Osteocyte (in vitro differentiated cells): ENCODE measurements at regions not wholly inside any gene's neighbourhood (a gene's known extent, or its start where the extent isn't known, plus 50 kb on each side); places are given as distances from the start of the nearest gene placed in this dataset.

ENCODE experiments used
- DNase-seq: peaks from one replicate; pipeline ENCODE4 v3.0.0; 2021; ENCODE audit warnings: mixed read lengths; ENCODE audit not compliant: unreplicated experiment; ENCODE audit errors: extremely low spot score
- H3K27ac Mint-ChIP-seq: one replicate; pipeline ENCODE4 v1.8.0; 2021; ENCODE audit warnings: mild to moderate bottlenecking, mixed read lengths; ENCODE audit not compliant: unreplicated experiment
- H3K27me3 Mint-ChIP-seq: one replicate; pipeline ENCODE4 v1.8.0; 2021; ENCODE audit warnings: mixed read lengths; ENCODE audit not compliant: unreplicated experiment
- H3K36me3 Mint-ChIP-seq: one replicate; pipeline ENCODE4 v1.8.0; 2021; ENCODE audit warnings: mixed read lengths; ENCODE audit not compliant: unreplicated experiment
- H3K4me1 Mint-ChIP-seq: one replicate; pipeline ENCODE4 v1.8.0; 2021; ENCODE audit warnings: mixed read lengths; ENCODE audit not compliant: unreplicated experiment
- H3K4me3 Mint-ChIP-seq: one replicate; pipeline ENCODE4 v1.8.0; 2021; ENCODE audit warnings: mild to moderate bottlenecking, moderate library complexity, mixed read lengths; ENCODE audit not compliant: unreplicated experiment
- H3K9me3 Mint-ChIP-seq: one replicate; pipeline ENCODE4 v1.8.0; 2021; ENCODE audit warnings: mixed read lengths; ENCODE audit not compliant: unreplicated experiment
- CTCF ChIP-seq: fragments of 200-600 bp; sonication (generic); IDR thresholded peaks from 2 replicates; pipeline ENCODE4 v1.5.0; 2021; ENCODE audit warnings: antibody characterized with exemption, mild to moderate bottlenecking, moderate library complexity

DNA sequence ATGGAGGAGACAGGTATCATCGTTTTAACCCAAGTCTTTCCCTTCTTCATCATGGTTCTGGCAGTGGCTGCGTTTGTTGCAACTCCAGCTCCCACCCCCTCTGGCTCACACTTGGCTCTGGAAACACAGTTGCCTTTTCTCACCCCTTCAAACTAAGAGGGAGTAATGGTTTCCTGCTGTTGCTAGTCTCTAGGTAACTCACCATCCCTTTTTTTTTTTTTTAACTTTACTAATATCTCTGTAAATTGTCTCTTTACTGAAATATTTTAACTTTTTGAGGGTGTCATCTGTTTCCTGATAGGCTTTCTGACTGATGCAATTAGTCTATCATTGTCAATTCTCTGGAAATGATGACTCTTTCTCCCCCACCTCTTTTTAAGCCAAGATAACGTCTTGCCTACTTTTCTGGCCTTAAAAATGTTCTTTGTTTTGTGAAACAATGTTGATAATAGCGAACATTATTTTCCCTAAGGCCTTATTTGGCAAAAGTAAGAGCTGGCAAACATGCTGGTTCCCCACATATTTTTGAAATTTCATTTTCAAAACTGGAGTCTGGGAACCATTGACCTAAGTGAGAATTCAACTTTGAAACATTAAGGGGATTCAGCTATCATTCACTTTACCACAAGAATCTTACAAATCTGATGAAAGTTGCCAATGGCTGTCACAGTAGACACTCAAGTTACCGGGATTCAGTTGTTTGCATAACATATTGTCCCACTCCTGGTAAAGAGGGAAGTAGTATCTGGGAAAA, 85.3 kb downstream of the LEPR start:
- TF ChIP-seq CTCF = no peak
- no peak overlapping the region for H3K4me3 Mint-ChIP-seq
- H3K27ac Mint-ChIP-seq = peak overlapping the region; percentile 84
- peaks cover 39% of the 10 kb centered on the region for H3K4me1 Mint-ChIP-seq
- H3K27me3 Mint-ChIP-seq = no peaks in the 10 kb centered on the region
- peaks cover 4% of the 10 kb centered on the region for H3K36me3 Mint-ChIP-seq
- DNase-seq = no peak
- H3K9me3 Mint-ChIP-seq = peaks cover 4% of the 10 kb centered on the region

GRCh38 chr1:65508051-65508450, 87.6 kb downstream of the LEPR start:
- Mint-ChIP-seq H3K27ac (no peak overlapping the region), H3K4me3 (no peak overlapping the region), H3K27me3 (no peaks in the 10 kb centered on the region), H3K9me3 (peaks cover 4% of the 10 kb centered on the region), H3K4me1 (peaks cover 60% of the 10 kb centered on the region), H3K36me3 (peaks cover 4% of the 10 kb centered on the region)
- DNase-seq = no peak
- TF ChIP-seq CTCF = no peak

DNA sequence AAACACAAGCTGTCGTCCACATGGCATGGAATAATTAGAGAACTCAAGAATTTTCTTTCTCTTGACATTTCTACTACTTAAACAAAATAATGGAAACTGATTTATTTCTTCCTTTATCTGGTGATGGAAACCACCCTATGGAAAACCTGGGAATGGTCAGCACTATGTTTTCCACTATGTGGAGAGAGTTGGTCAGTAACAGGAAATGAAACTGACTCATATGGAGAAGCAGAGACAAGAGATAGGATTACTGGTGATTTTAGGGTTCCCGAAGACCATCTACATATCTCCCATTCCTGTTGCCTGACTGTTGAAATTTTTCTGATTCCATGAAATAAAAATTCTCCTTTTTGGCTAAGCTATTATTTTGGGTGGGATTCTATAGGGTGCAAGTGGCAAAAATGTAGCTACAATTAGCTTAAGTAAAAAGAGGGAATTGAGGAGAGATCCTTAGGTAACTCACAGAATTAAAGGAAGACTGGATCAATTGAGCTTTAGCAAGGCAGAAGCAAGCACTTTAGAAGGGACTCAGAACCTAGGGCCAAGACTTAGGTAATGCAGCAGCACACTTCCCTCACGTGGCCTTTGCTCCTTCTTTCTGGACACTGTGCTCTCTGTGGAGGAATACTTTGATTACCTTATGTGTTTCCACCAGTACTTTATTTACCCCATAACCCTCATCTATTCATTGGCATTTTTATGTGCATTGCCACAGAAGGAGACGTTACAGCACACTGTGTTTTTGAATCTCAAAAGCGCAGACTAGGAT, 89.6 kb downstream of the LEPR start:
- Mint-ChIP-seq H3K4me1 (peaks cover 71% of the 10 kb centered on the region), H3K27me3 (no peaks in the 10 kb centered on the region), H3K27ac (peak overlapping the region; percentile 86), H3K36me3 (peaks cover 4% of the 10 kb centered on the region), H3K4me3 (no peak overlapping the region), H3K9me3 (peaks cover 4% of the 10 kb centered on the region)
- TF ChIP-seq CTCF = no peak
- DNase-seq = no peak

DNA sequence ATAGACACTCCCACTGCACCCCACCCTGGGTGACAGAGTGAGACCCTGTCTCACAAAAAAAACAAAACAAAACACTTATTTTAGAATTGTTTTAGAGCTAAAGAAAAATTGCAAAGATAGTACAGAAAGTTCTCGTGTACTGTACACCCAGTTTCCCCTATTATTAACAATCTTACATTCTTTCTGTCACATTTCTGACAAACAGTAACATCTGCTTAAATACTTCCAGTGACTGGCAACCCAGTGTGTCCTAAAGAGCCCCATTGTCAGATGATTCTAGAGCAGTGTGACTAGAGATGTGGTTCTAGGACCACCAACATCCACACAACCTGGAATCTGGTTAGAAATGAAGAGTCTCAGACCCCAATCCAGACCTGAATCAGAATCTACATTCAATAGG, 90.5 kb downstream of the LEPR start:
- Mint-ChIP-seq H3K36me3 (peaks cover 4% of the 10 kb centered on the region), H3K4me3 (no peak overlapping the region), H3K4me1 (peaks cover 63% of the 10 kb centered on the region), H3K27ac (peak overlapping the region; percentile 86), H3K9me3 (peaks cover 4% of the 10 kb centered on the region), H3K27me3 (no peaks in the 10 kb centered on the region)
- no peak for TF ChIP-seq CTCF
- DNase-seq = no peak

GRCh38 chr1:65512383-65512782, 91.9 kb downstream of the LEPR start:
- Mint-ChIP-seq H3K4me3 (no peak overlapping the region), H3K4me1 (peaks cover 54% of the 10 kb centered on the region), H3K27me3 (no peaks in the 10 kb centered on the region), H3K36me3 (peaks cover 4% of the 10 kb centered on the region), H3K9me3 (no peaks in the 10 kb centered on the region), H3K27ac (no peak overlapping the region)
- DNase-seq = no peak
- no peak for TF ChIP-seq CTCF
